OCI-LY7 (cell line): ENCODE measurements at regions not wholly inside any gene's neighbourhood (a gene's known extent, or its start where the extent isn't known, plus 50 kb on each side); places are given as distances from the start of the nearest gene placed in this dataset.

Experiments used
- CTCF ChIP-seq: fragments of 200-600 bp; sonication (generic); conservative IDR thresholded peaks from 2 replicates; pipeline ENCODE4 v1.5.1; 2014; ENCODE audit warnings: mild to moderate bottlenecking, antibody characterized with exemption, low read length, moderate library complexity, mixed read lengths
- EZH2phosphoT487 ChIP-seq: fragments of 200-600 bp; sonication (generic); IDR thresholded peaks from 2 replicates; pipeline ENCODE4 v1.6.1; 2018; ENCODE audit warnings: low read depth, borderline replicate concordance, mild to moderate bottlenecking, mixed run types, antibody characterized with exemption, low read length, moderate library complexity, mixed read lengths

- TF ChIP-seq CTCF (no peak), EZH2phosphoT487 (no peak)
Observed at GRCh38 chr5:1973391-1974013, 90.8 kb upstream of the IRX4 start.
